GM10266 (cell line): ENCODE measurements at regions not wholly inside any gene's neighbourhood (a gene's known extent, or its start where the extent isn't known, plus 50 kb on each side); places are given as distances from the start of the nearest gene placed in this dataset.
"Not testable (repeated sequence)": the region's sequence is repeated elsewhere in the genome, so short reads cannot be mapped to it uniquely, and the experiment has no call there.

ENCODE experiments used
- DNase-seq: peaks from one replicate; pipeline ENCODE4 v3.0.0; 2012; ENCODE audit errors: extremely low spot score
- CTCF ChIP-seq: IDR thresholded peaks from 2 replicates; pipeline ENCODE4 v1.5.1; 2012; ENCODE audit warnings: mild to moderate bottlenecking, low read depth; ENCODE audit not compliant: control insufficient read depth, insufficient read depth; ENCODE audit errors: missing control alignments

DNA sequence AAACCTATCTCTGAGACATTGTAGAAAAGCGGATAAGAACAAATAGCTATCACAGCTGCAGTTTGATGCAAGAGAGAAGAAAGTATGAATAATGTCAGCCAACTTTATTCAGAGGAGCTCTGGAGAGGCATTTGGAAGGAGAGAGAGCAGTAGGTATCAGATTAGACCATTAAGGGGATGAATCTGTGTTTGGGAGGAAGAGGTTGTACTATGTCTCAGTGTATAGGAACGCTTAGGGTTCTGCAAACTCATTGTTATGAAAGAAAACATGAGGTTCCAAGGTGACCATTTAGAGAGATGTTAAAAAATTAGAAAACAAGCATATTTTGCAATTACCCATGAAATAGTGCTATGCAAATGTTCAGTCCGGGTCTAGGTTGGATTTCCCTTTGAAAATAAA is 207.5 kb upstream of the GNAI1 start:
- no peak for TF ChIP-seq CTCF
- DNase-seq: no peak

DNA sequence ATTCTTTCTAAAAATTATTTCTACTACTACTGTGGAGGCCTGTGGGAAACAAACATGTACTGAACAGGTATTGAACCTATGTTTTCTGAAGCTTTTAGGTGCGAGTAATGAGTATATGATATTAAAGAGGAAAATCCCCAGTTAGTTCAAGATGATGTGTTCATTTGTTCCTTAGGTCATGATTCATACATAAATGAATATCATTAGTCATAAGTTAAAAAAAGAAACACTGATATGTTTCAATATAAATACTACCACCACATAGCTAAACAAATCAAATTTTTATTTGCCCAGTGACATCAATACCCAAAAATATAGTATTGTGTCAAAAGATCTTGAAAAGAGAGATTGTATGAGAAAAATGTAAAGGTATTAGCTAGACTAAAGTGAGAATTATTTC is 210.7 kb upstream of the GNAI1 start:
- no peak for DNase-seq

DNA sequence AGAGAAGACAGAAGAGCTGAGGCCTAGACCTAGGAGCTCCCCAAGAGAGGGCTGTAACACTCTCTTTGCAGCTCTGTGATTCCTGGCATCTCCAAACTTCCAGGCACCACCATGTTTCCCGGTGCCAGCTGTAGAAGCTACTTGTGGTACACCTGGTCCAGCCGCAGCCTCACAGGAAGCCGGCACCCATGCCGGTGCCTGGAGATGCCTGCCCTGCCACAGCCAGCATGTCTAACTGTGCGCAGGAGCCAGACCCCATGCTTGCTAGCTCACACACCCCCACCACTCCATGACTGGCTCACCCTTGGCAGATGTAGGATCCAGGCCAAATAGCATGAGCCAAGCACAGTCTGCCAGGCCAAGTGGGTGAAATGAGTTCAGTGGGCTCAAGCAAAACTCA is 211.7 kb upstream of the GNAI1 start:
- no peak for TF ChIP-seq CTCF
- no peak for DNase-seq

More for the DNA sequence above, 210.7 kb upstream of the GNAI1 start:
- no peak for TF ChIP-seq CTCF

DNA sequence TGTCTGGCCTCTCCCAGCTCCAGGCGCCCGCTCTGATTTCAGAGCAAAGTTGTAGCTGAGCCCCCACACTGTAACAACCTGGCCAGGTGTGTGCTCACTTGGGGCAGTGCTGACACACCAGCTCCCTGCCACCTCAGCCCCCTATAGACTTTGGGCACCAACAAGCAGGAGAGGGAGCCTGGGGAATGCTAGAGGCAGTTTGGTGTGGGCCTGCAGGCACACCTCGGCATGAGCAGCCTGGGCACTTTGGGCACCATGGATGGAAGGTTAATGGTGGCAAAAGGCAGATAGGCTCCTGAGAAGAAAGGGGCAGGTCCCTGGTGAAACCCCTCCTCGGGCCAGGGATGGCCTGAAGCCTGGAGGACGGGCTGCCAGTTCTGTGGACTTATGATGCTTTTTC is 212.7 kb upstream of the GNAI1 start:
- no peak for DNase-seq
- no peak for TF ChIP-seq CTCF

DNA sequence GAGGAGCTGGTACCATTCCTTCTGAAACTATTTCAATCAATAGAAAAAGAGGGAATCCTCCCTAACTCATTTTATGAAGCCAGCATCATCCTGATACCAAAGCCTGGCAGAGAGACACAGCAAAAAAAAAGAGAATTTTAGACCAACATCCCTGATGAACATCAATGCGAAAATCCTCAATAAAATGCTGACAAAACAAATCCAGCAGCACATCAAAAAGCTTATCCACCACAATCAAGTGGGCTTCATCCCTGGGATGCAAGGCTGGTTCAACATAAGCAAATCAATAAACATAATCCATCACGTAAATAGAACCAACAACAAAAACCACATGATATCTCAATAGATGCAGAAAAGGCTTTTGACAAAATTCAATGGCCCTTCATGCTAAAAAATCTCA is 216.0 kb upstream of the GNAI1 start:
- DNase-seq: not testable (repeated sequence)

DNA sequence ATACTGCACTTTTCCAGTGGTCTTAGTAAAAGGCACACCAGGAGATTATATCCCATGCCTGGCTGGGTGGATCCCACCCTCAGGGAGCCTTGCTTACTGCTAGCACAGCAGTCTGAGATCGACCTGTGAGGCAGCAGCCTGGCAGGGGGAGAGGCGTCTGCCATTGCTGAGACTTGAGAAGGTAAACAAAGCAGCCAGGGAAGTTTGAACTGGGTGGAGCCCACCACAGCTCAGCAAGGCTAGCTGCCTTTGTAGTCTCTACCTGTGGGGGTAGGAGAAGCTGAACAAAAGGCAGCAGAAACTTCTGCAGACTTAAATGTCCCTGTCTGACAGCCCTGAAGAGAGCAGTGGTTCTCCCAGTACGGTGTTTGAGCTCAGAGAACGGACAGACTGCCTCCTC is 219.3 kb upstream of the GNAI1 start:
- DNase-seq: not testable (repeated sequence)

- TF ChIP-seq CTCF: no peak
- no peak for DNase-seq
These were observed 222.4 kb upstream of the GNAI1 start for GRCh38 chr7:79912213-79912633.

DNA sequence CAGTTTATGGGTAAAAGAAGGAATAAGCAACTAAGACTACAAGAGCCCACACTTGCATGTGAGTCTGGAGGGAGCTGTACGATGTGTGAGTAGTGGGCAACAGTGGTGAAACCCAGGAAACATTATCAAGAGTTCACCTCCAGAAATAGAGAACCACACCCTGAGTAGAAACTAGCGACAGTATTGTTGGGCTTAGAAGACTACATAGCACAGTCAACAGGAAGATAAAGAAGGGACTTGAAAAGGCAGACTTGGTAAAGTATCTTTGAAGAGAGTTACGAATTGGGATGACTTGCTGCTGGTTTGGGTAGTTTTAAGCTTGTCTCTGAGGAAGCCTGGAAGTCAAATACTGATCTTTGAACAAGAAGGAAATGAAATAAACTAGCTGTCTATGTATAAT is 223.2 kb upstream of the GNAI1 start:
- TF ChIP-seq CTCF: no peak
- no peak for DNase-seq
